HAP-1 (cell line): ENCODE measurements at regions not wholly inside any gene's neighbourhood (a gene's known extent, or its start where the extent isn't known, plus 50 kb on each side); places are given as distances from the start of the nearest gene placed in this dataset.

Experiments
- DNase-seq, 2 experiments: peaks; one replicate each; pipeline ENCODE4 v3.0.0-alpha.2; 2016 to 2020; ENCODE audit warnings: low spot score in 2 of 2
- H3K27me3 ChIP-seq: fragments of 250-450 bp; sonication (Bioruptor Pico); 2 replicates; pipeline ENCODE4 v1.5.1; 2020; ENCODE audit warnings: low read depth, mild to moderate bottlenecking, moderate library complexity
- H3K36me3 ChIP-seq: fragments of 250-450 bp; sonication (Bioruptor Pico); replicated peaks from 2 replicates; pipeline ENCODE4 v1.5.1; 2020; ENCODE audit warnings: mild to moderate bottlenecking
- H3K4me1 ChIP-seq: fragments of 250-450 bp; sonication (Bioruptor Pico); 2 replicates; pipeline ENCODE4 v1.5.1; 2020; ENCODE audit warnings: mild to moderate bottlenecking
- H3K4me3 ChIP-seq: fragments of 250-450 bp; sonication (Bioruptor Pico); 2 replicates; pipeline ENCODE4 v1.5.1; 2020; ENCODE audit warnings: mild to moderate bottlenecking, moderate library complexity
- H3K9me3 ChIP-seq: fragments of 250-450 bp; sonication (Bioruptor Pico); 2 replicates; pipeline ENCODE4 v1.5.1; 2020; ENCODE audit warnings: mild to moderate bottlenecking, moderate library complexity
- in situ Hi-C: fragments of 300-500 bp; cut with MboI; formaldehyde crosslinking; loops from 3 replicates; pipeline ENCODE4 v1.14.3; 2020; ENCODE audit warnings: low sequenced_read_pairs, inconsistent platforms, mixed read lengths

DNA sequence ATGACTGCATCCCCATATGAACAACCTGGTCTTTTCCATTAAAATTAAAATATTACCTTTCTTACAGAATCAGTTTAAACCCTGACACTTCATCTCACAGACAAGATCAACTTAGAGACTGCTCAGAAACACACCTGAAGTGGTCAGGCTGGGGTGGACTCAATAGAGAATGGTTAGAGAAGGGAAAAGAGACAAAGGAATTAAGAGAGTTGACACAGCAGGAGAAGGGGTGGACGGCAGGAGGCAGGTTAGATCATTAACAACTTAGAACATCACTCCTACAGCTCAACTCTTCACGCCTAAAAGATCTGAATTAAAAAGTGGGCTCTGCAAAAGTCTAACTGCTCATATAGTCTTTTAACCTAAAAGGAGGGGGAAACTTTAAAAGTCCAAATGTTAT lies 157.7 kb upstream of the COL1A2 start:
- Histone ChIP-seq H3K27me3 (no peaks in the 10 kb centered on the region; the same call in 1 of the 2 replicates), H3K4me3 (no peak overlapping the region), H3K36me3 (no peaks in the 10 kb centered on the region), H3K4me1 (no peaks in the 10 kb centered on the region), H3K9me3 (no peaks in the 10 kb centered on the region)
- in situ Hi-C loops = no loop called here
- DNase-seq = no peak

DNA sequence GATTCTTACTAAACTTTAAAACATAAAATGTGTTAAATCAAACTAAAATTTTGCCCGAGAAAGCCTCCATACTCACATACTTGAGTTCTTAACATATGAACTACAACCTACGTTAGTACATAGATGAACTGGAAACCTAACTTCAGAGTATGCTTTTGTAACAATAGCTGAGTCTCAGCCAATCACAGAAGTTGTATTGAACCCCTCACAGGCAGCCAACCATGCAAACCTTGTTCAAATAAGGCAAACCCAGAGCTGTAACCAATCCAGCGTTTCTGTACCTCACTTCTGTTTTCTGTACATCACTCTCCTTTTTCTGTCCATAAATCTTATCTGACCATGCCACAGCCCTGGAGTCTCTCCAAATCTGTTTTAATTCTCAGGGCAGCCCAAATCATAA lies 157.3 kb upstream of the COL1A2 start:
- Histone ChIP-seq H3K36me3 (no peaks in the 10 kb centered on the region), H3K4me1 (no peaks in the 10 kb centered on the region), H3K9me3 (no peaks in the 10 kb centered on the region), H3K4me3 (no peak overlapping the region), H3K27me3 (no peaks in the 10 kb centered on the region; the same call in 1 of the 2 replicates)
- in situ Hi-C loops = no loop called here
- no peak for DNase-seq

GRCh38 chr7:94239661-94240234 lies 154.9 kb upstream of the COL1A2 start:
- Histone ChIP-seq H3K9me3 (no peaks in the 10 kb centered on the region), H3K27me3 (no peaks in the 10 kb centered on the region; the same call in 1 of the 2 replicates), H3K4me1 (no peaks in the 10 kb centered on the region), H3K4me3 (no peak overlapping the region), H3K36me3 (no peaks in the 10 kb centered on the region)
- in situ Hi-C loops = no loop called here
- DNase-seq = no peak

DNA sequence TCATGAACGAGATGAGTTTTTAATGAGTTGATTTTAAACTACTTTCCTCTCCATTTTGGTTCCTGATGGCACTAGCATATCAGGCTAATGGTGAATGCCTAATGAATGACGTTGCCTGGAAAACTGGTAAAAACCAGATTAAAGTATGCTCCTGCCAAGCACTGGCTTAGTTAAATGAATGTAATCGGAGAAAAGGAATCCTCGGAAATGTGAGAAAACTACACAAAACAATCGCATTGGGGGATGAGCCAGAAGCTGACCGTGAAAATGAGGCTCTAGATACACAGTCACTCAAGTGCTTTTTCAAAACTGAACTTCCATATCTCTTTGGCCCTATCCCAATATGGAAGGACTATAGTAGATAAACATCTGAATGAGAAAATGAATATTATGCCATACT lies 153.8 kb upstream of the COL1A2 start:
- in situ Hi-C loops = no loop called here

DNA sequence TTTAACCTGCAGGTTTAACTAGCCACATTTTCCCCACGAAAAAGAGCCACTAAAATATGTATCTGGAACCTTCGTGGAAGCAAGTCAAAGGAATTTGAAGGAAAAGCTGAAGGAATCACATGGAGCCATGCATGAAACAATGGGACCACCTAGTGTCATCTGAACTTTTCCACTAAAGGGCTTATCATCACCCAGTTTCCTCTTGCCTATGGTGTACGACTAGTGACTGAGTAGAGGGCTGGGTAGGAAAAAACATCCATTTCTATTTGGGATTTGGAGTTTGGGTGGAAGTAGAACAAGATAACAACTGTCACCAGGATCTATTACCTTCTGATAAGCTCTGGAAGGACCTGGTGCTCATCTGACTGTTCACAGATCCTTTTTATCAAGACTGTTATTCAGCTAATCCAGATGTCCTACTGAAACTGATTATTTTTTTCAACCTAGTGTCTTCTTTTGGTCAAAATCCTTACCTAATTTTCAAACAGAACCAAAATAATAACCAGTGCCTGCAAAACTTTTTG lies 153.2 kb upstream of the COL1A2 start:
- no peak overlapping the region for H3K4me3 ChIP-seq
- no peaks in the 10 kb centered on the region for H3K9me3 ChIP-seq
- no peaks in the 10 kb centered on the region; the same call in 1 of the 2 replicates for H3K27me3 ChIP-seq
- DNase-seq = no peak
- H3K4me1 ChIP-seq = no peaks in the 10 kb centered on the region
- no peaks in the 10 kb centered on the region for H3K36me3 ChIP-seq
- in situ Hi-C loops = no loop called here

More for the DNA sequence above, 153.8 kb upstream of the COL1A2 start:
- Histone ChIP-seq H3K36me3 (no peaks in the 10 kb centered on the region), H3K4me3 (no peak overlapping the region), H3K9me3 (no peaks in the 10 kb centered on the region), H3K27me3 (no peaks in the 10 kb centered on the region; the same call in 1 of the 2 replicates), H3K4me1 (no peaks in the 10 kb centered on the region)
- no peak for DNase-seq

- in situ Hi-C loops = no loop called here
- no peaks in the 10 kb centered on the region for H3K36me3 ChIP-seq
- H3K27me3 ChIP-seq = no peaks in the 10 kb centered on the region
- H3K4me1 ChIP-seq = no peaks in the 10 kb centered on the region
- no peak for DNase-seq
- H3K4me3 ChIP-seq = no peak overlapping the region
- no peaks in the 10 kb centered on the region for H3K9me3 ChIP-seq
These were observed 151.5 kb upstream of the COL1A2 start for GRCh38 chr7:94243066-94243711.

- H3K36me3 ChIP-seq = no peaks in the 10 kb centered on the region
- no peaks in the 10 kb centered on the region for H3K4me1 ChIP-seq
- H3K9me3 ChIP-seq = no peaks in the 10 kb centered on the region
- H3K4me3 ChIP-seq = no peak overlapping the region
- H3K27me3 ChIP-seq = no peaks in the 10 kb centered on the region
- no peak for DNase-seq
- in situ Hi-C loops = no loop called here
These were observed 149.9 kb upstream of the COL1A2 start for GRCh38 chr7:94244760-94245159.

DNA sequence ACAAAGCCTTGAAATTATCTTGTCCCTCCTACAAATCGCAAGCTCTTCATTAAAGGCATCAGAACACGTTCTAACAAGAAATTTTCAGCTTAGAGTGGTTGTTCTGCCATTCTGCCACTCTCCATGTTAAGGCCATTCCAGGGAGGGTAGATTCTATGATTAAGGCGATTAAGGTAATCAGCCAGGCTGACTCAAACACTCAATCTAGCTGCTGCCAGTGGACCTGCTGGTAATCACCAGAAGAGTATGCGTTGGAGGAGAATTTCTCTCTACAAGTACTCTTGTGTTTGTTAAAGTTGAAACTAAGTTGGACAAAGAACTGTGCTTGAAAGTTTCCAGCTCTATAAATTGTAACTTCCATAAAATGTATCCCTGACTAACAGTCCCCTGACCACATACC lies 149.2 kb upstream of the COL1A2 start:
- no peak overlapping the region for H3K4me3 ChIP-seq
- H3K27me3 ChIP-seq = no peaks in the 10 kb centered on the region
- in situ Hi-C loops = no loop called here
- DNase-seq = no peak
- H3K4me1 ChIP-seq = no peaks in the 10 kb centered on the region
- H3K9me3 ChIP-seq = no peaks in the 10 kb centered on the region
- no peaks in the 10 kb centered on the region for H3K36me3 ChIP-seq

DNA sequence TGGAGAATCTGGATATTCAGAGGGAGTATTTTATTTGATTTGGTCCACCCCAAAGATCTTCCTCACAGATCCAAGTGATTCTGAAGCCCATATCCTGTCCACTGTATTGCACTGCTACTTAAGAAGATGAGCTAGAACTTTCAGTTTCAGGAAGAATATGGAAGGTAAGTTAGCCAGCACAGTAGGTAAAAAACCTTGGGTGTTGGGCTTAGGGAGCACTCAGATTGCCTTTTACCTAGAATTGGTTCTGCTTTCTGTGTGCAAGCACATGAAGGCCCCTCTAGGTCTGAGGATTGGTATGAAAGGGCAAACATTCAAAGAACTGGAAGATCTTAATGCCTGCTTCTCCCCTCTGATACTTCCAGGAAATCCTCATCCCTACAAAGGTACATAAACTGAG lies 146.7 kb upstream of the COL1A2 start:
- in situ Hi-C loops = no loop called here
- no peak overlapping the region for H3K4me3 ChIP-seq
- no peaks in the 10 kb centered on the region for H3K9me3 ChIP-seq
- H3K4me1 ChIP-seq = no peaks in the 10 kb centered on the region
- no peaks in the 10 kb centered on the region for H3K36me3 ChIP-seq
- DNase-seq = no peak
- H3K27me3 ChIP-seq = no peaks in the 10 kb centered on the region

DNA sequence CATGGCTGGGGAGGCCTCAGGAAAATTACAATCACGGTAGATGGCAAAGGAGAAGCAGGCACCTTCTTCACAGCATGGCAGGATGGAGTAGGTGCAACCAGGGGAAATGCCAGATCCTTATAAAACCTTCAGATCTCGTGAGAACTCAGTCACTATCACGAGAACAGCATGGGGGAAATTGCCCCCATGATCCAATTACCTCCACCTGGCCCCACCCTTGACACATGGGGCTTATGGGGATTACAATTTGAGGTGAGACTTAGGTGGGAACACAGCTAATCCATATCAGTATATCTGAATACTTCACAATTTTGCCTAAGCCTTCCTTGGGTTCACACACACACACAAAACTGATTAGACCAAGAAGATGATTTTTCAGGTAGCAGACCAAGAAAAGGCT lies 145.1 kb upstream of the COL1A2 start:
- DNase-seq = no peak
- H3K27me3 ChIP-seq = peaks cover 7% of the 10 kb centered on the region; the same call in 1 of the 2 replicates
- H3K4me3 ChIP-seq = no peak overlapping the region
- H3K4me1 ChIP-seq = no peaks in the 10 kb centered on the region
- no peaks in the 10 kb centered on the region for H3K36me3 ChIP-seq
- in situ Hi-C loops = no loop called here
- H3K9me3 ChIP-seq = no peaks in the 10 kb centered on the region

- Histone ChIP-seq H3K4me3 (no peak overlapping the region), H3K4me1 (no peaks in the 10 kb centered on the region), H3K9me3 (no peaks in the 10 kb centered on the region), H3K27me3 (peaks cover 10% of the 10 kb centered on the region; the same call in 1 of the 2 replicates), H3K36me3 (no peaks in the 10 kb centered on the region)
- in situ Hi-C loops = no loop called here
- DNase-seq = no peak
These were observed 144.6 kb upstream of the COL1A2 start for GRCh38 chr7:94250124-94250523.

GRCh38 chr7:94250987-94251386 lies 143.7 kb upstream of the COL1A2 start:
- DNase-seq = no peak
- H3K36me3 ChIP-seq = no peaks in the 10 kb centered on the region
- H3K4me3 ChIP-seq = no peak overlapping the region
- no peaks in the 10 kb centered on the region for H3K4me1 ChIP-seq
- in situ Hi-C loops = no loop called here
- H3K27me3 ChIP-seq = peaks cover 10% of the 10 kb centered on the region; the same call in 1 of the 2 replicates
- no peaks in the 10 kb centered on the region for H3K9me3 ChIP-seq

GRCh38 chr7:94252124-94252523 lies 142.6 kb upstream of the COL1A2 start:
- in situ Hi-C loops = no loop called here

GRCh38 chr7:94252971-94253370 lies 141.7 kb upstream of the COL1A2 start:
- H3K36me3 ChIP-seq = no peaks in the 10 kb centered on the region
- no peak overlapping the region for H3K4me3 ChIP-seq
- DNase-seq = no peak
- no peaks in the 10 kb centered on the region for H3K9me3 ChIP-seq
- in situ Hi-C loops = no loop called here
- no peaks in the 10 kb centered on the region for H3K4me1 ChIP-seq
- H3K27me3 ChIP-seq = peaks cover 10% of the 10 kb centered on the region; the same call in 1 of the 2 replicates

More at GRCh38 chr7:94252124-94252523, 142.6 kb upstream of the COL1A2 start:
- DNase-seq = no peak
- no peaks in the 10 kb centered on the region for H3K9me3 ChIP-seq
- H3K27me3 ChIP-seq = peaks cover 10% of the 10 kb centered on the region; the same call in 1 of the 2 replicates
- H3K4me1 ChIP-seq = no peaks in the 10 kb centered on the region
- no peak overlapping the region for H3K4me3 ChIP-seq
- no peaks in the 10 kb centered on the region for H3K36me3 ChIP-seq
